Hepatocyte (in vitro differentiated cells): ENCODE measurements at regions not wholly inside any gene's neighbourhood (a gene's known extent, or its start where the extent isn't known, plus 50 kb on each side); places are given as distances from the start of the nearest gene placed in this dataset.

Experiments
- DNase-seq: peaks from one replicate; pipeline ENCODE4 v3.0.0-alpha.2; 2016; ENCODE audit warnings: low spot score
- H2AFZ ChIP-seq: fragments of 200-600 bp; sonication (generic); 2 replicates; pipeline ENCODE4 v1.6.0; 2016; ENCODE audit warnings: antibody characterized with exemption, mild to moderate bottlenecking
- H3K27ac ChIP-seq: fragments of 200-600 bp; sonication (generic); 2 replicates; pipeline ENCODE4 v1.5.1; 2016; ENCODE audit warnings: mild to moderate bottlenecking
- H3K27me3 ChIP-seq: fragments of 200-600 bp; sonication (generic); 2 replicates; pipeline ENCODE4 v1.6.1; 2016
- H3K36me3 ChIP-seq: fragments of 200-600 bp; sonication (generic); replicated peaks from 2 replicates; pipeline ENCODE4 v1.5.1; 2016; ENCODE audit warnings: low read depth; ENCODE audit not compliant: insufficient read depth
- H3K4me1 ChIP-seq: fragments of 200-600 bp; sonication (generic); 2 replicates; pipeline ENCODE4 v1.5.1; 2016; ENCODE audit warnings: mild to moderate bottlenecking, moderate library complexity; ENCODE audit not compliant: insufficient read depth
- H3K4me2 ChIP-seq: fragments of 200-600 bp; sonication (generic); 2 replicates; pipeline ENCODE4 v1.6.0; 2016
- H3K4me3 ChIP-seq: fragments of 200-600 bp; sonication (generic); 2 replicates; pipeline ENCODE4 v1.5.1; 2016; ENCODE audit warnings: mild to moderate bottlenecking
- H3K79me2 ChIP-seq: fragments of 200-600 bp; sonication (generic); 2 replicates; pipeline ENCODE4 v1.6.0; 2017; ENCODE audit warnings: mild to moderate bottlenecking
- H3K9me2 ChIP-seq: fragments of 200-600 bp; sonication (generic); replicated peaks from 2 replicates; pipeline ENCODE4 v1.6.0; 2017; ENCODE audit warnings: mild to moderate bottlenecking; ENCODE audit not compliant: insufficient read depth
- H3K9me3 ChIP-seq: fragments of 200-600 bp; sonication (generic); 2 replicates; pipeline ENCODE4 v1.5.1; 2016; ENCODE audit warnings: low read depth, mild to moderate bottlenecking
- H4K20me1 ChIP-seq: fragments of 200-600 bp; sonication (generic); 2 replicates; pipeline ENCODE4 v1.6.0; 2016; ENCODE audit warnings: mild to moderate bottlenecking; ENCODE audit not compliant: insufficient read depth, poor library complexity, severe bottlenecking
- EZH2 ChIP-seq: fragments of 200-600 bp; sonication (generic); IDR thresholded peaks from 2 replicates; pipeline ENCODE4 v1.6.1; 2016; ENCODE audit warnings: antibody characterized with exemption, mild to moderate bottlenecking, borderline replicate concordance
- EZH2phosphoT487 ChIP-seq: fragments of 200-600 bp; sonication (generic); IDR thresholded peaks from one replicate; pipeline ENCODE4 v1.6.1; 2018; ENCODE audit warnings: antibody characterized with exemption, mild to moderate bottlenecking, low read depth, moderate library complexity; ENCODE audit not compliant: unreplicated experiment, severe bottlenecking
- WGBS: methylation state at CpG from one replicate; pipeline ENCODE4 v1.1.6; 2016; ENCODE audit warnings: low lambda C conversion rate; ENCODE audit errors: missing lambda C conversion rate; 5-methylcytosine and 5-hydroxymethylcytosine counted together
- TF ChIP-seq, protein P1 (sequence below): fragments of 200-600 bp; sonication (generic); IDR thresholded peaks from 2 replicates; pipeline ENCODE4 v1.5.1; 2016; ENCODE audit warnings: antibody characterized with exemption, mild to moderate bottlenecking; ENCODE audit not compliant: poor library complexity

- no peak overlapping the region for H2AFZ ChIP-seq
- no peaks in the 10 kb centered on the region for H3K9me3 ChIP-seq
- H3K79me2 ChIP-seq: no peaks in the 10 kb centered on the region
- H3K4me3 ChIP-seq: no peak overlapping the region
- no peaks in the 10 kb centered on the region for H3K9me2 ChIP-seq
- H3K4me1 ChIP-seq: no peaks in the 10 kb centered on the region
- H3K27me3 ChIP-seq: no peaks in the 10 kb centered on the region
- H4K20me1 ChIP-seq: no peaks in the 10 kb centered on the region
- DNase-seq: no peak
- H3K4me2 ChIP-seq: no peak overlapping the region
- H3K27ac ChIP-seq: no peak overlapping the region
- WGBS: 54% methylated on average over 4 of the region's 4 CpGs
- no peaks in the 10 kb centered on the region for H3K36me3 ChIP-seq
- TF ChIP-seq EZH2 (no peak), EZH2phosphoT487 (no peak)
- TF ChIP-seq, protein P1, sequence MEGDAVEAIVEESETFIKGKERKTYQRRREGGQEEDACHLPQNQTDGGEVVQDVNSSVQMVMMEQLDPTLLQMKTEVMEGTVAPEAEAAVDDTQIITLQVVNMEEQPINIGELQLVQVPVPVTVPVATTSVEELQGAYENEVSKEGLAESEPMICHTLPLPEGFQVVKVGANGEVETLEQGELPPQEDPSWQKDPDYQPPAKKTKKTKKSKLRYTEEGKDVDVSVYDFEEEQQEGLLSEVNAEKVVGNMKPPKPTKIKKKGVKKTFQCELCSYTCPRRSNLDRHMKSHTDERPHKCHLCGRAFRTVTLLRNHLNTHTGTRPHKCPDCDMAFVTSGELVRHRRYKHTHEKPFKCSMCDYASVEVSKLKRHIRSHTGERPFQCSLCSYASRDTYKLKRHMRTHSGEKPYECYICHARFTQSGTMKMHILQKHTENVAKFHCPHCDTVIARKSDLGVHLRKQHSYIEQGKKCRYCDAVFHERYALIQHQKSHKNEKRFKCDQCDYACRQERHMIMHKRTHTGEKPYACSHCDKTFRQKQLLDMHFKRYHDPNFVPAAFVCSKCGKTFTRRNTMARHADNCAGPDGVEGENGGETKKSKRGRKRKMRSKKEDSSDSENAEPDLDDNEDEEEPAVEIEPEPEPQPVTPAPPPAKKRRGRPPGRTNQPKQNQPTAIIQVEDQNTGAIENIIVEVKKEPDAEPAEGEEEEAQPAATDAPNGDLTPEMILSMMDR: no peak
These were observed 51.0 kb upstream of the COL13A1 start for GRCh38 chr10:69750725-69751124.

GRCh38 chr10:69751214-69751613 lies 50.5 kb upstream of the COL13A1 start:
- Histone ChIP-seq H3K9me2 (no peaks in the 10 kb centered on the region), H3K27me3 (no peaks in the 10 kb centered on the region), H3K4me3 (no peak overlapping the region), H3K9me3 (no peaks in the 10 kb centered on the region), H3K4me2 (no peak overlapping the region), H2AFZ (no peak overlapping the region), H3K27ac (no peak overlapping the region), H3K36me3 (no peaks in the 10 kb centered on the region), H3K79me2 (no peaks in the 10 kb centered on the region), H4K20me1 (no peaks in the 10 kb centered on the region), H3K4me1 (no peaks in the 10 kb centered on the region)
- DNase-seq: no peak
- WGBS: 43% methylated on average over 4 of the region's 4 CpGs
- TF ChIP-seq, protein P1: no peak
- TF ChIP-seq EZH2phosphoT487: no peak
- no peak for TF ChIP-seq EZH2
